K562 (cell line): ENCODE measurements at regions not wholly inside any gene's neighbourhood (a gene's known extent, or its start where the extent isn't known, plus 50 kb on each side); places are given as distances from the start of the nearest gene placed in this dataset.

Experiments
- BCLAF1 ChIP-seq, 2 experiments: fragments of 450-650 bp in 1 of 2; IDR thresholded peaks; 2 replicates each; pipeline ENCODE4 v1.6.1; 2011 to 2017; ENCODE audit warnings: low read depth in 2 of 2, antibody characterized with exemption in 1 of 2, borderline replicate concordance in 1 of 2, low read length in 1 of 2, mild to moderate bottlenecking in 1 of 2, mixed read lengths in 1 of 2; ENCODE audit not compliant: control insufficient read depth in 1 of 2
- CBFA2T3 ChIP-seq: fragments of 450-650 bp; IDR thresholded peaks from 2 replicates; pipeline ENCODE4 v1.6.1; 2017
- CBFB ChIP-seq: sonication (generic); formaldehyde crosslinking; IDR thresholded peaks from 2 replicates; pipeline ENCODE4 v1.4.0; 2020; ENCODE audit warnings: mild to moderate bottlenecking, missing genetic modification reagents
- CEBPB ChIP-seq: fragments of 450-650 bp; IDR thresholded peaks from 2 replicates; pipeline ENCODE4 v1.6.1; 2016; ENCODE audit warnings: missing genetic modification characterization, missing compliant biosample characterization
- CHD2 ChIP-seq: IDR thresholded peaks from 2 replicates; pipeline ENCODE4 v1.6.1; 2011; ENCODE audit warnings: low read depth, low read length
- ELK3 ChIP-seq: fragments of 450-650 bp; formaldehyde crosslinking; IDR thresholded peaks from 2 replicates; pipeline ENCODE4 v1.4.0; 2020; ENCODE audit warnings: mild to moderate bottlenecking
- ETS2 ChIP-seq: IDR thresholded peaks from 2 replicates; pipeline ENCODE4 v1.6.1; 2016; ENCODE audit warnings: borderline replicate concordance, missing genetic modification characterization, mild to moderate bottlenecking, moderate library complexity, missing compliant biosample characterization; ENCODE audit not compliant: poor library complexity, severe bottlenecking
- ILK ChIP-seq: fragments of 450-650 bp; IDR thresholded peaks from 2 replicates; pipeline ENCODE4 v1.6.1; 2016; ENCODE audit warnings: missing genetic modification characterization, low read depth, mild to moderate bottlenecking, missing compliant biosample characterization, moderate library complexity, borderline replicate concordance
- NR3C1 ChIP-seq: sonication (generic); formaldehyde crosslinking; IDR thresholded peaks from 2 replicates; pipeline ENCODE4 v1.8.1; 2022; ENCODE audit warnings: missing genetic modification reagents
- PCBP1 ChIP-seq: fragments of 200-400 bp; formaldehyde crosslinking; IDR thresholded peaks from 2 replicates; pipeline ENCODE4 v1.6.1; 2018; ENCODE audit warnings: mild to moderate bottlenecking, low read depth, low read length; ENCODE audit not compliant: poor library complexity, severe bottlenecking
- PHTF2 ChIP-seq: fragments of 250-450 bp; sonication (Bioruptor Pico); IDR thresholded peaks from 2 replicates; pipeline ENCODE4 v1.5.0; 2021; ENCODE audit warnings: mild to moderate bottlenecking
- RAD51 ChIP-seq: fragments of 450-650 bp; IDR thresholded peaks from 2 replicates; pipeline ENCODE4 v1.7.1; 2016; ENCODE audit warnings: low read depth, mild to moderate bottlenecking, borderline replicate concordance
- RBM22 ChIP-seq: fragments of 200-400 bp; formaldehyde crosslinking; IDR thresholded peaks from 2 replicates; pipeline ENCODE4 v1.6.1; 2018; ENCODE audit warnings: low read length, low read depth; ENCODE audit not compliant: poor library complexity, severe bottlenecking
- SMARCB1 ChIP-seq: IDR thresholded peaks from 2 replicates; pipeline ENCODE4 v1.6.1; 2011; ENCODE audit warnings: improper control_type of control experiment, low read depth; ENCODE audit not compliant: insufficient read length
- SNAPC5 ChIP-seq: fragments of 250-450 bp; sonication (Bioruptor Pico); IDR thresholded peaks from 2 replicates; pipeline ENCODE4 v1.8.0; 2021; ENCODE audit warnings: moderate library complexity, mild to moderate bottlenecking, inconsistent platforms
- ZC3H4 ChIP-seq: sonication (generic); formaldehyde crosslinking; IDR thresholded peaks from 2 replicates; pipeline ENCODE4 v1.9.0; 2021; ENCODE audit warnings: missing genetic modification reagents, borderline replicate concordance
- ZNF444 ChIP-seq: fragments of 250-450 bp; sonication (Bioruptor Pico); IDR thresholded peaks from 2 replicates; pipeline ENCODE4 v1.4.0; 2020; ENCODE audit warnings: mild to moderate bottlenecking, moderate library complexity
- ZNF609 ChIP-seq: sonication (generic); formaldehyde crosslinking; IDR thresholded peaks from 2 replicates; pipeline ENCODE4 v1.8.1; 2023; ENCODE audit warnings: missing genetic modification reagents, mild to moderate bottlenecking, borderline replicate concordance

- peak; percentile 80 for TF ChIP-seq CHD2
- peak; percentile 87 for TF ChIP-seq RBM22
- TF ChIP-seq SMARCB1, result no peak
- peak; percentile 89 for TF ChIP-seq ELK3 (CRISPR knock-in tag)
- TF ChIP-seq ZNF609 (CRISPR knock-in tag), result peak; percentile 80; the same call in 1 of the 2 replicates
- no peak for TF ChIP-seq RAD51
- TF ChIP-seq SNAPC5, result peak; percentile 92
- peak; percentile 74; the same call in 1 of the 2 replicates for TF ChIP-seq ZC3H4 (CRISPR knock-in tag)
- peak; percentile 43 for TF ChIP-seq CBFA2T3
- TF ChIP-seq ETS2, result no peak
- no peak for TF ChIP-seq ILK (tag)
- no peak for TF ChIP-seq PHTF2 (CRISPR knock-in tag)
- peak; percentile 91 for TF ChIP-seq ZNF444 (CRISPR knock-in tag)
- no peak for TF ChIP-seq PCBP1
- TF ChIP-seq CEBPB (tag), result no peak
- TF ChIP-seq BCLAF1 (IDR thresholded peaks at IDR 0.05; ENCODE audit: borderline replicate concordance in 1 of 2, control insufficient read depth in 1 of 2, low read depth in 2 of 2, low read length in 1 of 2), result peak in 1 of 2 experiments; percentile 100; a peak in 2 of 4 replicates
- no peak for TF ChIP-seq NR3C1 (CRISPR knock-in tag)
- TF ChIP-seq CBFB (CRISPR knock-in tag), result no peak
Measured at GRCh38 chr2:121075006-121075551, 209.9 kb downstream of the TFCP2L1 start (continued).
